GM18502 (cell line): ENCODE measurements at regions not wholly inside any gene's neighbourhood (a gene's known extent, or its start where the extent isn't known, plus 50 kb on each side); places are given as distances from the start of the nearest gene placed in this dataset.

Experiments
- ATAC-seq: cut with Tn5 transposase; IDR thresholded peaks from one replicate; pipeline ENCODE4 v1.9.1; 2021; ENCODE audit warnings: mild to moderate bottlenecking; ENCODE audit not compliant: unreplicated experiment, poor library complexity

DNA sequence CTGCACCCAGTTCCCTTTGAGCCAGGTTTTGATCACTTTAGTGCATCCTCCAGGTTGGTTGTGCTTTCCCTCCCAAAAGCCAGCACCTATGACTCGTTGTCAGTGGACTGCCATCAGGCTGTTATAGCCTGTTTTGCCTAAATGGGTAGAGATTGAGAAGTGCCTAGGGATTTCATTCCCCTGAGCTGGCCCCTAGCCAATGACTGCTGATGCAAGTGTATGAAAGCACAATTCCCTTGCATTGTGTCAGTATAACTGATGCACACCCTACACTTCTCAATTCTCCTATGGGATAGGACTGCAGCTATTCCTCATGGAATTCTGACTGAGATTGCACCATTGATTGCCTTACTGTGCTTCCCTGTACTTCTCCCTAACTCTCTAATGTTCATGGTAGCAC, 102.1 kb upstream of the ARPP21 start:
- no peak for ATAC-seq

DNA sequence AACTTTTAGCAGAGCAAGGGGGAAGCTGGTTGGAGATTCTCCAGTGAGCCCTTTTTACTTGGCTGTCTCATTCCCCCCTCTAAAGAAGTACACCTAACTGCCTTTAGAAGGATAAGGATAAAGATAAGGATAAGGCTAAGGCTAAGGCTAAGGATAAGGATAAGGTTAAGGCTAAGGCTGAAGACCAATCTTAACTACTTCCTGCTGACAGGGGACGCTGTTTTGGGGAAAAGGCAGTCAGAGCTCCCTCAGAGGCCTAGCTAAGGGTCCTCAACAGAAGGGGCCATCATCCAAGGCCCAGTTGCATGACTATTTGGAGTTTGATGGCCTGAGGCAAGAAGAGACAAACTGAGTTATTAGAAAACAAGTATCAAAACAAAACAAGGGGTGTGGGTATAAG, 94.3 kb upstream of the ARPP21 start:
- no peak for ATAC-seq

DNA sequence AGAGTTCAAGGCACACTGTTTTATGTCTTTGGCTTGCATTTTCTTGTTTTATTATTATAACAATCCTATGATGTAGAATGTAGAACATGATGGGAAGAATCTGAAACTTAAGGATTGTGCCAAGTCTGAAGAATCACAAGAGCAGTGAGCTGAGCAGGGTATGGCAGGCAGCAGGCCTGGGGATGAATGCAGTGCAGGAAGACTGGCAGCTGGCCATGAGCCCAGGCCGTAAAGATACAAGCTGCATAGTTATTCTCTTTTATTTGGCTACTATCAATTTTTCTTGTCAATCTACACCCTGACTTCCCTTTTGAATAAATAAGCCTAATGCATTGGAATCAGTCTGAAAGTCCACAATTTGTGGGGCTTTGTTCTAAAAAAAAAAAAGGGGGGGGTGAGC, 89.6 kb upstream of the ARPP21 start:
- no peak for ATAC-seq

DNA sequence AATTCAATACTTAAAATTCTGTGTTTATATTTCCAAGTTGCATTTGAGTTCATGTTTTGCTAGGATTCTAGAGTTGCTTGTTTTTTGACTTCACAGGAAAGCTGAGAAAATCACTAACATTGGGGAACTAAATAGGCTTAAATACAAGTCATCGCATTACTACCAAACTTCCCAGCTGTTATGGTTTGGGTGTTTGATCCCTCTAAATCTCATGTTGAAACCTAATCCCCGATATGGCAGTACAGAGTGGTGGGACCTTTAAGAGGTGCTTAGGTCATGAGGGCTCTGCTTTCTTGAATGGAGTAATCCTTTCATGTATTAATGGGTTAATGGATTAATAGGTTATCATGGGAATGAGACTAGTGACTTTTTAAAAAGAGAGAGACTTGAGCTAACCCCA, 77.2 kb upstream of the ARPP21 start:
- no peak for ATAC-seq

DNA sequence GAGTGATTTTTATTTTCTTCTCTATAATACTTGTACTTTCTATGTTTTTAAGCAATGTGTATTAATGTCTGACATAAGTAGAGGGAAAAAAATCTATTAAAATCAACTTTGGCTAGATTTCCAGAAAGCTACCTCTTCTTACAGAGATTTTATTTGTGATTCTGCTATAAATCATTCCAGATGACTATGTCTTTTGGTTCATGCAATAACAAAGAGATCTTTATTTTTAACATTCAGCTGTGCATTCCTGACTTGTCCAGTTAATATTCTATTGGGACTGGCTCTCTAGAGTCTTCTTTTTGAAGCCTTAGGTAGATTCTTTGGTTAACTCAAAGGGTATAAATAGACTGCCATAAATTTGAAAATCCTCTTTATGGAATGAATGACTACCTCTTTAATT, 74.3 kb upstream of the ARPP21 start:
- ATAC-seq, result no peak
